Prostate gland (tissue), 2 donors: ENCODE measurements at regions not wholly inside any gene's neighbourhood (a gene's known extent, or its start where the extent isn't known, plus 50 kb on each side); places are given as distances from the start of the nearest gene placed in this dataset.

Experiments used
- POLR2A ChIP-seq: fragments of 450-650 bp; IDR thresholded peaks from one replicate; pipeline ENCODE4 v1.6.1; 2016; ENCODE audit warnings: antibody characterized with exemption, mild to moderate bottlenecking
- POLR2AphosphoS5 ChIP-seq: sonication (generic); formaldehyde crosslinking; IDR thresholded peaks from one replicate; pipeline ENCODE4 v1.6.1; 2017; ENCODE audit warnings: antibody characterized with exemption
- TF ChIP-seq, protein P1 (sequence below), 4 experiments: fragments of 200-600 bp in 2 of 4; fragments of 450-650 bp in 2 of 4; sonication (generic) in 2 of 4; IDR thresholded peaks; 1 replicate in 3 of 4; 2 replicates in 1 of 4; pipeline ENCODE4 v1.5.1; 2016 to 2019; ENCODE audit warnings: antibody characterized with exemption in 4 of 4, mild to moderate bottlenecking in 2 of 4, moderate library complexity in 2 of 4

DNA sequence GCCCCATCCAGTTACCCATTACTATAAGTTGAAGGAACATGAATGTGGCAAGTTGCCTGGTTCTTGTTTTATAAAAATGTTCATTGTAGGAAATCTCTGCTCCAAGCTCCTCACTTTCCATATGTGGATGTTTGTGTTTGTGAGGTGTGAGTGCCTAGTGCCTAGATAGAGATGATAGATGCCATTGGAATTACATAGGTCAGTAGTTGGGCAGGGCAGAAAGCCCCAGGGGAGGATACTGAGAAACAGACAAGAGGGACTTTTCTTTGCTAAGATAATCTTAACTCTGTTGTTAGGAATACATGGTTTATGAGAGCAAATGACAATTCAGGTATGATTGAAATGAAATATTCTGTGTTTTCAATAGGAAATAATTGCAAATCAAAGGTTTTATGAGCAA lies 226.3 kb upstream of the GRIP1 start:
- TF ChIP-seq, protein P1, sequence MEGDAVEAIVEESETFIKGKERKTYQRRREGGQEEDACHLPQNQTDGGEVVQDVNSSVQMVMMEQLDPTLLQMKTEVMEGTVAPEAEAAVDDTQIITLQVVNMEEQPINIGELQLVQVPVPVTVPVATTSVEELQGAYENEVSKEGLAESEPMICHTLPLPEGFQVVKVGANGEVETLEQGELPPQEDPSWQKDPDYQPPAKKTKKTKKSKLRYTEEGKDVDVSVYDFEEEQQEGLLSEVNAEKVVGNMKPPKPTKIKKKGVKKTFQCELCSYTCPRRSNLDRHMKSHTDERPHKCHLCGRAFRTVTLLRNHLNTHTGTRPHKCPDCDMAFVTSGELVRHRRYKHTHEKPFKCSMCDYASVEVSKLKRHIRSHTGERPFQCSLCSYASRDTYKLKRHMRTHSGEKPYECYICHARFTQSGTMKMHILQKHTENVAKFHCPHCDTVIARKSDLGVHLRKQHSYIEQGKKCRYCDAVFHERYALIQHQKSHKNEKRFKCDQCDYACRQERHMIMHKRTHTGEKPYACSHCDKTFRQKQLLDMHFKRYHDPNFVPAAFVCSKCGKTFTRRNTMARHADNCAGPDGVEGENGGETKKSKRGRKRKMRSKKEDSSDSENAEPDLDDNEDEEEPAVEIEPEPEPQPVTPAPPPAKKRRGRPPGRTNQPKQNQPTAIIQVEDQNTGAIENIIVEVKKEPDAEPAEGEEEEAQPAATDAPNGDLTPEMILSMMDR (IDR thresholded peaks at IDR 0.05): no peak
- TF ChIP-seq POLR2A: no peak
- TF ChIP-seq POLR2AphosphoS5: no peak
